Retinal pigment epithelial cell (primary cell): ENCODE measurements at regions not wholly inside any gene's neighbourhood (a gene's known extent, or its start where the extent isn't known, plus 50 kb on each side); places are given as distances from the start of the nearest gene placed in this dataset.

Experiments used
- DNase-seq: peaks from one replicate; pipeline ENCODE4 v3.0.0-alpha.2; 2010; ENCODE audit warnings: low read depth
- H3K4me3 ChIP-seq: 2 replicates; pipeline ENCODE4 v1.5.1; 2011; ENCODE audit warnings: mild to moderate bottlenecking, low read length, control low read depth, moderate library complexity
- TF ChIP-seq, protein P1 (sequence below): conservative IDR thresholded peaks from 2 replicates; pipeline ENCODE4 v1.5.1; 2011; ENCODE audit warnings: low read depth, low read length, control low read depth, inconsistent platforms

DNA sequence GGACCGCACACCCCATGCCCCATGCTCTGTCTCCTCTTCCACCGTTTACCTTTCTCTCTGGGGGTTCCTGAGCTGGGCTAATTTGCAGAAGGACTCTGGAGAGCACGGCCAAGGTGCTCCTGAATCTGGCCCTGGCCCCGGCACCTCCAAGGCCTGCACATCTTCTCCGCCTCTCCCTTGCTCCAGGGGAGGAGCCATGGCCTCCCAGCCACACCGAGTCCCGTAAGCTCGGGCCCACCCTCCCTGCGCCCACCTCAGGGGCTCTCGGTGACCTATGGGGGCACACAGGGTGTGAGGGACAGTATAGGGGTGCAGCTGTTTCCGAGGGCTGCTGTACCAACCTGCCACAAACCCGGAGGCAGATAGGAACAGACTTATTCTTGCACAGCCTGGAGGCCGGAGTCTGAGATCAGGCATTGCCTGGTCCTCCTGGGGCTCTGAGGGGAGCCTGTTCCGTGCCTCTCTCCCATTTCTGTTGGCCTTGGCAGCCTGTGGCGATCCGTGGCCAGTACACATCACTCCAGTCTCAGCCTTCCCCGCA is 127.3 kb upstream of the GPC1 start:
- no peak for DNase-seq
- TF ChIP-seq, protein P1, sequence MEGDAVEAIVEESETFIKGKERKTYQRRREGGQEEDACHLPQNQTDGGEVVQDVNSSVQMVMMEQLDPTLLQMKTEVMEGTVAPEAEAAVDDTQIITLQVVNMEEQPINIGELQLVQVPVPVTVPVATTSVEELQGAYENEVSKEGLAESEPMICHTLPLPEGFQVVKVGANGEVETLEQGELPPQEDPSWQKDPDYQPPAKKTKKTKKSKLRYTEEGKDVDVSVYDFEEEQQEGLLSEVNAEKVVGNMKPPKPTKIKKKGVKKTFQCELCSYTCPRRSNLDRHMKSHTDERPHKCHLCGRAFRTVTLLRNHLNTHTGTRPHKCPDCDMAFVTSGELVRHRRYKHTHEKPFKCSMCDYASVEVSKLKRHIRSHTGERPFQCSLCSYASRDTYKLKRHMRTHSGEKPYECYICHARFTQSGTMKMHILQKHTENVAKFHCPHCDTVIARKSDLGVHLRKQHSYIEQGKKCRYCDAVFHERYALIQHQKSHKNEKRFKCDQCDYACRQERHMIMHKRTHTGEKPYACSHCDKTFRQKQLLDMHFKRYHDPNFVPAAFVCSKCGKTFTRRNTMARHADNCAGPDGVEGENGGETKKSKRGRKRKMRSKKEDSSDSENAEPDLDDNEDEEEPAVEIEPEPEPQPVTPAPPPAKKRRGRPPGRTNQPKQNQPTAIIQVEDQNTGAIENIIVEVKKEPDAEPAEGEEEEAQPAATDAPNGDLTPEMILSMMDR, result no peak
- no peak overlapping the region for H3K4me3 ChIP-seq

DNA sequence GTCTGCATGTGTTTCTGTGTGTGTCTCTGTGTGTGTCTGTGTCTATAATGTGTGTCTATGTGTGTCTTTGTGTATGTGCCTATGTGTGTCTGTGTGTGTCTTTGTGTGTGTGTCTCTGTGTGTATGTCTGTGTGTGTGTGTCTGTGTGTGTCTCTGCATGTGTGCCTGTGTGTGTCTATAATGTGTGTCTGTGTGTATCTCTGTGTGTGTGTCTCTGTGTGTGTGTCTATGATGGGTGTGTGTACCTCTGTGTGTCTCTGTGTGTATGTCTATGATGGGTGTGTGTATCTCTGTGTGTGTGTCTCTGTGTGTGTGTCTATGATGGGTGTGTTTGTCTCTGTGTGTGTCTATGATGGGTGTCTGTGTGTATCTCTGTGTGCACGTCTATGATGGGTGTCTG is 126.2 kb upstream of the GPC1 start:
- no peak for DNase-seq
- TF ChIP-seq, protein P1, result no peak
- H3K4me3 ChIP-seq, result no peak overlapping the region

GRCh38 chr2:240310201-240310600 is 125.3 kb upstream of the GPC1 start:
- no peak overlapping the region for H3K4me3 ChIP-seq
- TF ChIP-seq, protein P1, result no peak
- DNase-seq, result no peak

DNA sequence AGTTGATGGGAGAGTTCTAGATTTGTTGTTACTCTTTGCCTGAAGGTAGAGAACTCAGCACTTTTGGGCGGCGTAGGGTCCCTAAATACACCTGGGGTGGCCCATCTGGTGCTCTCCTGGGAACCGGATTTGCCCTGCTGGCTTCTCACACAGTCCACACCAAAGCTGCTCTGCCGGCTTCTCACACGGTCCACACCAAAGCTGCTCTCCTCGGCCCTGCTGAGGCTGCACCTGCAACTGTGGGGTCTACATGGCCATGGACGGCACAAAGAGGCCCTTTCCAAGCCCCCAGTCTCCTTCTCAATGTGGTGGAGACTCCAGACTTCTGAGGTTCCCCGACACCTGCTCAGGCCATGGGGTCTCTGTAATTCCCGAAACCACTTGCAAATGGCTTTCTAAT is 124.8 kb upstream of the GPC1 start:
- TF ChIP-seq, protein P1, result no peak
- no peak for DNase-seq
- H3K4me3 ChIP-seq, result no peak overlapping the region

DNA sequence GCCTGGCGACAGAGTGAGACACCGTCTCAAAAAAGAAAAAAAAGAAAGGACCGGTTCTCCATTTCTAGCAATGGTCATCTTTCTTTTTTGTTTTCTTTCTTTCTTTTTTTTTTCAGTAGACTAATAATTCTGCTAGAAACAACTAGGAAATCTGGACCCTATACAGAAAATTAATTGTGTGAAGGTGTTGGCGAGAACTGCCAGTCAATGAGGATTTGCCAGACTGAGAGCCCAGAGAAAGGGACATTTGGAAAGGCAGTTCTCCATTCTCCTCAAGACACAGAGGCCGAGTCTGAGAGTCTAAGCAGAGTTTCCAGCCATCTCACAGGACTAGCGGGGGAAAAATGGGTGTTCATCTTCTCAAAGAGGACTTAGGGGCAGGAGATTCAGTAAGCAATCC is 123.6 kb upstream of the GPC1 start:
- no peak overlapping the region for H3K4me3 ChIP-seq
- TF ChIP-seq, protein P1, result no peak
- DNase-seq, result no peak

GRCh38 chr2:240319221-240319854 is 116.1 kb upstream of the GPC1 start:
- no peak for DNase-seq
- no peak overlapping the region for H3K4me3 ChIP-seq
- TF ChIP-seq, protein P1, result no peak

- no peak for DNase-seq
- no peak overlapping the region for H3K4me3 ChIP-seq
- TF ChIP-seq, protein P1, result no peak
Observed at GRCh38 chr2:240319855-240320203, 115.6 kb upstream of the GPC1 start.
